ENCODE measurements at regions not wholly inside any gene's neighbourhood (a gene's known extent, or its start where the extent isn't known, plus 50 kb on each side); places are given as distances from the start of the nearest gene placed in this dataset.

DNA sequence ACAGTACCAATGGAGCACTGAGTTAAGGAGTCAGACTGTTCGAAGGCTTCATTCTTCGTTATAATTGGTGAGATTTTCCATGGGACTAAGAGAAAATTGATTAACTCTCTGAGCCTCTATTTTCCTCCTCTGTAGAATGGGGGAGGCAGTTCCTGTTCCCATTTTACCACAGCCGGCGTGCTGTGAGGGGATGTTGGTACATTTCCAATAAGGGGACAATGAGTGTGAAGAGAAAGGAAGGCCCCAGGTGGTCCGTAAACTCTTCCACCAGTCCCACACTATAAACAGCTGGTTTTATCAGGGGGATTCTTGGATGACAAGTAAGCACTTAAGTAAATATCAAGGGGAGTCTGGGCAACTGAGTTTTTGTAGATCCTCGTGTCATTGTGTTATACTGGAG lies 109.9 kb downstream of the DAD1 start:
- TF ChIP-seq CTCF (IDR thresholded peaks at IDR 0.05; ENCODE audit: low read depth, low read length) (no peak), EZH2phosphoT487 (IDR thresholded peaks at IDR 0.05; ENCODE audit: low read depth) (no peak)

Data from OCI-LY3 (cell line).